GM12878 (cell line): ENCODE measurements at regions not wholly inside any gene's neighbourhood (a gene's known extent, or its start where the extent isn't known, plus 50 kb on each side); places are given as distances from the start of the nearest gene placed in this dataset.
A peak's percentile ranks its signal among the peaks of the same experiment; 100 is the strongest.

Experiments
- CHD1 ChIP-seq: IDR thresholded peaks from 2 replicates; pipeline ENCODE4 v1.6.1; 2012; ENCODE audit warnings: low read depth, low read length, improper control_type of control experiment
- CREB1 ChIP-seq: IDR thresholded peaks from 2 replicates; pipeline ENCODE4 v1.6.1; 2012; ENCODE audit warnings: low read depth, mild to moderate bottlenecking, inconsistent platforms
- EP300 ChIP-seq, 2 experiments: fragments of 150-350 bp in 1 of 2; IDR thresholded peaks; 2 replicates each; pipeline ENCODE4 v1.6.1; 2011 to 2012; ENCODE audit warnings: low read depth in 2 of 2, low read length in 2 of 2, borderline replicate concordance in 1 of 2, improper control_type of control experiment in 1 of 2, inconsistent platforms in 1 of 2; ENCODE audit not compliant: control insufficient read depth in 1 of 2
- FOXM1 ChIP-seq: IDR thresholded peaks from 2 replicates; pipeline ENCODE4 v1.6.1; 2012; ENCODE audit warnings: low read depth, mild to moderate bottlenecking, inconsistent platforms, low read length, moderate library complexity
- HDAC2 ChIP-seq: fragments of 200-600 bp; sonication (generic); IDR thresholded peaks from 2 replicates; pipeline ENCODE4 v1.6.1; 2017
- HDAC6 ChIP-seq: fragments of 200-600 bp; sonication (generic); IDR thresholded peaks from one replicate; pipeline ENCODE4 v1.8.0; 2017; ENCODE audit warnings: antibody characterized with exemption; ENCODE audit not compliant: unreplicated experiment
- HDGF ChIP-seq: fragments of 450-650 bp; IDR thresholded peaks from 2 replicates; pipeline ENCODE4 v1.6.1; 2016; ENCODE audit warnings: antibody characterized with exemption
- IRF3 ChIP-seq: fragments of 450-650 bp; IDR thresholded peaks from 2 replicates; pipeline ENCODE4 v1.6.1; 2014; ENCODE audit warnings: mild to moderate bottlenecking
- KDM1A ChIP-seq: fragments of 200-600 bp; sonication (generic); IDR thresholded peaks from 2 replicates; pipeline ENCODE4 v1.6.1; 2016; ENCODE audit warnings: borderline replicate concordance
- LARP7 ChIP-seq: fragments of 450-650 bp; IDR thresholded peaks from 2 replicates; pipeline ENCODE4 v1.6.1; 2017; ENCODE audit warnings: mild to moderate bottlenecking
- POLR2AphosphoS2 ChIP-seq: IDR thresholded peaks from 2 replicates; pipeline ENCODE4 v1.6.1; 2011; ENCODE audit warnings: low read depth, mild to moderate bottlenecking, low read length, improper control_type of control experiment, moderate library complexity
- POU2F2 ChIP-seq: IDR thresholded peaks from 3 replicates; pipeline ENCODE4 v1.6.1; 2011; ENCODE audit warnings: low read depth, mild to moderate bottlenecking, low read length, borderline replicate concordance
- SMC3 ChIP-seq: IDR thresholded peaks from 2 replicates; pipeline ENCODE4 v1.6.1; 2011; ENCODE audit warnings: low read length, improper control_type of control experiment, borderline replicate concordance
- SPI1 ChIP-seq: IDR thresholded peaks from 2 replicates; pipeline ENCODE4 v1.6.1; 2011; ENCODE audit warnings: low read depth, mild to moderate bottlenecking, low read length, moderate library complexity, borderline replicate concordance; ENCODE audit not compliant: insufficient read depth
- STAT3 ChIP-seq: IDR thresholded peaks from 2 replicates; pipeline ENCODE4 v1.6.1; 2011; ENCODE audit warnings: low read depth, low read length, improper control_type of control experiment
- SUPT20H ChIP-seq: IDR thresholded peaks from 2 replicates; pipeline ENCODE4 v1.6.1; 2011; ENCODE audit warnings: low read depth, mild to moderate bottlenecking, low read length, moderate library complexity, borderline replicate concordance; ENCODE audit not compliant: control insufficient read depth
- TARDBP ChIP-seq: IDR thresholded peaks from 2 replicates; pipeline ENCODE4 v1.6.1; 2016; ENCODE audit warnings: borderline replicate concordance
- TCF3 ChIP-seq: IDR thresholded peaks from 2 replicates; pipeline ENCODE4 v1.6.1; 2012; ENCODE audit warnings: low read depth, mild to moderate bottlenecking, low read length, borderline replicate concordance; ENCODE audit not compliant: insufficient read depth
- ZBTB4 ChIP-seq: fragments of 450-650 bp; formaldehyde crosslinking; IDR thresholded peaks from 2 replicates; pipeline ENCODE4 v1.4.0; 2022; ENCODE audit warnings: mild to moderate bottlenecking, moderate library complexity
- ZNF207 ChIP-seq: fragments of 450-650 bp; IDR thresholded peaks from 2 replicates; pipeline ENCODE4 v1.6.1; 2014; ENCODE audit warnings: antibody characterized with exemption, mild to moderate bottlenecking, borderline replicate concordance
- ZZZ3 ChIP-seq: IDR thresholded peaks from 2 replicates; pipeline ENCODE4 v1.6.1; 2011; ENCODE audit warnings: low read depth; ENCODE audit not compliant: control insufficient read depth, insufficient read length
- TF ChIP-seq, protein P1 (sequence below): fragments of 450-650 bp; IDR thresholded peaks from 2 replicates; pipeline ENCODE4 v1.6.1; 2017; ENCODE audit warnings: mild to moderate bottlenecking, low read depth, inconsistent platforms; ENCODE audit not compliant: poor library complexity, severe bottlenecking

- TF ChIP-seq IRF3 (no peak), HDAC6 (no peak), KDM1A (no peak), FOXM1 (peak; percentile 64; the same call in 1 of the 2 replicates), SMC3 (no peak), TCF3 (no peak), HDGF (no peak), SPI1 (peak; percentile 99), CHD1 (no peak), EP300 (IDR thresholded peaks at IDR 0.05; ENCODE audit: borderline replicate concordance in 1 of 2, control insufficient read depth in 1 of 2, low read depth in 2 of 2, low read length in 2 of 2) (peak; percentile 76 to 96; a peak in 3 of 4 replicates), ZNF207 (no peak), ZBTB4 (CRISPR knock-in tag) (no peak), TARDBP (no peak), HDAC2 (no peak), SUPT20H (no peak), CREB1 (peak; percentile 65; the same call in 1 of the 2 replicates), LARP7 (no peak), POU2F2 (peak; percentile 66; the same call in 1 of the 3 replicates), STAT3 (no peak), POLR2AphosphoS2 (no peak), ZZZ3 (no peak)
- TF ChIP-seq, protein P1, sequence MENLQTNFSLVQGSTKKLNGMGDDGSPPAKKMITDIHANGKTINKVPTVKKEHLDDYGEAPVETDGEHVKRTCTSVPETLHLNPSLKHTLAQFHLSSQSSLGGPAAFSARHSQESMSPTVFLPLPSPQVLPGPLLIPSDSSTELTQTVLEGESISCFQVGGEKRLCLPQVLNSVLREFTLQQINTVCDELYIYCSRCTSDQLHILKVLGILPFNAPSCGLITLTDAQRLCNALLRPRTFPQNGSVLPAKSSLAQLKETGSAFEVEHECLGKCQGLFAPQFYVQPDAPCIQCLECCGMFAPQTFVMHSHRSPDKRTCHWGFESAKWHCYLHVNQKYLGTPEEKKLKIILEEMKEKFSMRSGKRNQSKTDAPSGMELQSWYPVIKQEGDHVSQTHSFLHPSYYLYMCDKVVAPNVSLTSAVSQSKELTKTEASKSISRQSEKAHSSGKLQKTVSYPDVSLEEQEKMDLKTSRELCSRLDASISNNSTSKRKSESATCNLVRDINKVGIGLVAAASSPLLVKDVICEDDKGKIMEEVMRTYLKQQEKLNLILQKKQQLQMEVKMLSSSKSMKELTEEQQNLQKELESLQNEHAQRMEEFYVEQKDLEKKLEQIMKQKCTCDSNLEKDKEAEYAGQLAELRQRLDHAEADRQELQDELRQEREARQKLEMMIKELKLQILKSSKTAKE = no peak
These were observed 537.8 kb upstream of the BOD1L1 start (continued) for GRCh38 chr4:14165222-14165920.
